Parathyroid adenoma (tissue), 2 donors: ENCODE measurements at regions not wholly inside any gene's neighbourhood (a gene's known extent, or its start where the extent isn't known, plus 50 kb on each side); places are given as distances from the start of the nearest gene placed in this dataset.
"Not testable (repeated sequence)": the region's sequence is repeated elsewhere in the genome, so short reads cannot be mapped to it uniquely, and the experiment has no call there.

Source experiments
- H2AFZ ChIP-seq: fragments of 300-600 bp; sonication (generic); one replicate; pipeline ENCODE4 v1.7.0; 2017; ENCODE audit warnings: antibody characterized with exemption, mild to moderate bottlenecking
- H3K27ac ChIP-seq: fragments of 300-600 bp; sonication (generic); one replicate; pipeline ENCODE4 v1.7.0; 2017
- H3K27me3 ChIP-seq: fragments of 300-600 bp; sonication (generic); one replicate; pipeline ENCODE4 v1.7.0; 2017; ENCODE audit warnings: low read length; ENCODE audit not compliant: control insufficient read depth, insufficient read depth
- H3K36me3 ChIP-seq: fragments of 300-600 bp; sonication (generic); one replicate; pipeline ENCODE4 v1.7.0; 2017; ENCODE audit warnings: low read length; ENCODE audit not compliant: control insufficient read depth, insufficient read depth
- H3K4me1 ChIP-seq: fragments of 300-600 bp; sonication (generic); one replicate; pipeline ENCODE4 v1.7.0; 2017; ENCODE audit warnings: control low read depth
- H3K4me2 ChIP-seq: fragments of 300-600 bp; sonication (generic); one replicate; pipeline ENCODE4 v1.7.0; 2017; ENCODE audit warnings: low read length
- H3K4me3 ChIP-seq: fragments of 300-600 bp; sonication (generic); one replicate; pipeline ENCODE4 v1.7.0; 2017; ENCODE audit warnings: low read depth, low read length
- H3K79me2 ChIP-seq: fragments of 300-600 bp; sonication (generic); one replicate; pipeline ENCODE4 v1.7.0; 2017; ENCODE audit warnings: control low read depth
- H3K9ac ChIP-seq: fragments of 300-600 bp; sonication (generic); one replicate; pipeline ENCODE4 v1.7.0; 2017; ENCODE audit warnings: mild to moderate bottlenecking
- H3K9me3 ChIP-seq: fragments of 300-600 bp; sonication (generic); one replicate; pipeline ENCODE4 v1.7.0; 2017; ENCODE audit warnings: low read length; ENCODE audit not compliant: control insufficient read depth
- TF ChIP-seq, protein P1 (sequence below): fragments of 300-600 bp; sonication (generic); IDR thresholded peaks from one replicate; pipeline ENCODE4 v1.7.0; 2017; ENCODE audit warnings: antibody characterized with exemption, mild to moderate bottlenecking
- donor health status: primary hyperparathyroidism.

- no peak overlapping the region for H3K4me3 ChIP-seq
- TF ChIP-seq, protein P1, sequence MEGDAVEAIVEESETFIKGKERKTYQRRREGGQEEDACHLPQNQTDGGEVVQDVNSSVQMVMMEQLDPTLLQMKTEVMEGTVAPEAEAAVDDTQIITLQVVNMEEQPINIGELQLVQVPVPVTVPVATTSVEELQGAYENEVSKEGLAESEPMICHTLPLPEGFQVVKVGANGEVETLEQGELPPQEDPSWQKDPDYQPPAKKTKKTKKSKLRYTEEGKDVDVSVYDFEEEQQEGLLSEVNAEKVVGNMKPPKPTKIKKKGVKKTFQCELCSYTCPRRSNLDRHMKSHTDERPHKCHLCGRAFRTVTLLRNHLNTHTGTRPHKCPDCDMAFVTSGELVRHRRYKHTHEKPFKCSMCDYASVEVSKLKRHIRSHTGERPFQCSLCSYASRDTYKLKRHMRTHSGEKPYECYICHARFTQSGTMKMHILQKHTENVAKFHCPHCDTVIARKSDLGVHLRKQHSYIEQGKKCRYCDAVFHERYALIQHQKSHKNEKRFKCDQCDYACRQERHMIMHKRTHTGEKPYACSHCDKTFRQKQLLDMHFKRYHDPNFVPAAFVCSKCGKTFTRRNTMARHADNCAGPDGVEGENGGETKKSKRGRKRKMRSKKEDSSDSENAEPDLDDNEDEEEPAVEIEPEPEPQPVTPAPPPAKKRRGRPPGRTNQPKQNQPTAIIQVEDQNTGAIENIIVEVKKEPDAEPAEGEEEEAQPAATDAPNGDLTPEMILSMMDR = no peak
- no peaks in the 10 kb centered on the region for H3K79me2 ChIP-seq
- no peaks in the 10 kb centered on the region for H3K9me3 ChIP-seq
- H3K4me2 ChIP-seq = no peak overlapping the region
- no peaks in the 10 kb centered on the region for H3K4me1 ChIP-seq
- H3K27me3 ChIP-seq = no peaks in the 10 kb centered on the region
- H3K36me3 ChIP-seq = no peaks in the 10 kb centered on the region
- H2AFZ ChIP-seq = no peak overlapping the region
- H3K9ac ChIP-seq = no peak overlapping the region
- no peak overlapping the region for H3K27ac ChIP-seq
These were observed 337.0 kb downstream of the THBS2 start for GRCh38 chr6:168916576-168917211.

DNA sequence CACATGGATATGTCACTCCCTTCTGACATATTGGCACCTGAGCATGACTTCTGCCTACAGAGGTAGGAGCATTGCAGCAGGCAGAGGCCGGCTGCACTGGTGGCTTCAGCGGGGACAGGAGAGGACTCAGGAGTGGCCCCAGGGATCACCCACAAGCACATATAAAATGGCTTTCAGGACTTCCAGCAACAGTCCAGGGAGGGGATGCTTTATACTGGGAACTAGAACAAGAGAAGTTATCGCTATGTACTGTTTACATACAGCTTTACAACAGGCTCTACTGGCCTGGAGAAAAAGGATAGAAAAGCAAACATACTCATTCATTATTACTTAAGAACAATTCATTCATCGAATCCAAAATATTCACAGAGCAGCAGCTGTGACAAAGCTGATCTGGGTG, 337.8 kb downstream of the THBS2 start:
- TF ChIP-seq, protein P1 = no peak

DNA sequence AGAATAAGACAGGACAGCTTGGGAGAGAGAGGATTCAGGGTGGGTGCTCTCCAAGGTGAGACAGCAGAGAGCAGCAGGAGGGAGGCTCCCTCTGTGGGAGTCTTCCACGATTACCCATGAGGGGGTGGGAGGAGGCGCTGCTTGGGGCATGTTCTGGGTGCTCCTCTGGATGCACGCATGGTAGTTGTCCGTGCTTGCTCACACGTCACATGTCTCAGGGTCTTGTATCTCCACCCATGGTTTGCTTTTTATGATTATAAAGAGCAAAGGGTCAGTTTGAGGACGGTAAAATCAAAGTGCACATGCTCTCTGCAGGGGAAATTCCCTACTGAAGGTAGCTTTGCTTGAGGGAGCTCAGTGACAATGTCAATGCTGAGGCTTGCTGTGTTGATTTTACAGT, 338.4 kb downstream of the THBS2 start:
- Histone ChIP-seq H3K79me2 (no peaks in the 10 kb centered on the region), H3K4me2 (no peak overlapping the region), H3K27ac (no peak overlapping the region), H2AFZ (no peak overlapping the region), H3K36me3 (no peaks in the 10 kb centered on the region), H3K9me3 (no peaks in the 10 kb centered on the region), H3K4me1 (no peaks in the 10 kb centered on the region), H3K9ac (no peak overlapping the region), H3K27me3 (no peaks in the 10 kb centered on the region), H3K4me3 (no peak overlapping the region)
- TF ChIP-seq, protein P1 = no peak

More for the DNA sequence above, 337.8 kb downstream of the THBS2 start:
- no peaks in the 10 kb centered on the region for H3K79me2 ChIP-seq
- H3K27me3 ChIP-seq = no peaks in the 10 kb centered on the region
- H3K9me3 ChIP-seq = no peaks in the 10 kb centered on the region
- no peak overlapping the region for H3K4me2 ChIP-seq
- no peak overlapping the region for H3K9ac ChIP-seq
- H3K4me1 ChIP-seq = no peaks in the 10 kb centered on the region
- H3K4me3 ChIP-seq = no peak overlapping the region
- no peaks in the 10 kb centered on the region for H3K36me3 ChIP-seq
- no peak overlapping the region for H3K27ac ChIP-seq
- H2AFZ ChIP-seq = no peak overlapping the region

- H3K36me3 ChIP-seq = no peaks in the 10 kb centered on the region
- H3K9me3 ChIP-seq = no peaks in the 10 kb centered on the region
- TF ChIP-seq, protein P1 = no peak
- H3K4me3 ChIP-seq = no peak overlapping the region
- H3K27ac ChIP-seq = no peak overlapping the region
- H3K4me2 ChIP-seq = no peak overlapping the region
- H2AFZ ChIP-seq = no peak overlapping the region
- H3K79me2 ChIP-seq = no peaks in the 10 kb centered on the region
- no peaks in the 10 kb centered on the region for H3K27me3 ChIP-seq
- no peaks in the 10 kb centered on the region for H3K4me1 ChIP-seq
- no peak overlapping the region for H3K9ac ChIP-seq
These were observed 339.7 kb downstream of the THBS2 start for GRCh38 chr6:168913866-168914469.

GRCh38 chr6:168913231-168913865, 340.3 kb downstream of the THBS2 start:
- not testable (repeated sequence) for H3K27ac ChIP-seq, H3K4me2 ChIP-seq, H3K36me3 ChIP-seq, H3K9ac ChIP-seq, H3K9me3 ChIP-seq, H3K4me1 ChIP-seq, H3K4me3 ChIP-seq, H3K27me3 ChIP-seq, H2AFZ ChIP-seq, H3K79me2 ChIP-seq
